HG02870 (cell line): ENCODE measurements at regions not wholly inside any gene's neighbourhood (a gene's known extent, or its start where the extent isn't known, plus 50 kb on each side); places are given as distances from the start of the nearest gene placed in this dataset.

Experiments used
- ATAC-seq: cut with Tn5 transposase; IDR thresholded peaks from one replicate; pipeline ENCODE4 v1.9.1; 2021; ENCODE audit warnings: mild to moderate bottlenecking, moderate library complexity; ENCODE audit not compliant: unreplicated experiment

GRCh38 chr17:36861531-36861930 is 75.7 kb upstream of the LHX1 start:
- no peak for ATAC-seq

- no peak for ATAC-seq
Measured at GRCh38 chr17:36862116-36862920, 75.0 kb upstream of the LHX1 start.

- ATAC-seq, result no peak
Measured at GRCh38 chr17:36863131-36863530, 74.1 kb upstream of the LHX1 start.

- ATAC-seq, result no peak
Measured at GRCh38 chr17:36863676-36864612, 73.3 kb upstream of the LHX1 start.

GRCh38 chr17:36864827-36865430 is 72.3 kb upstream of the LHX1 start:
- no peak for ATAC-seq

GRCh38 chr17:36867716-36868341 is 69.4 kb upstream of the LHX1 start:
- no peak for ATAC-seq

GRCh38 chr17:36868777-36869176 is 68.5 kb upstream of the LHX1 start:
- no peak for ATAC-seq

- no peak for ATAC-seq
Measured at GRCh38 chr17:36869441-36869840, 67.8 kb upstream of the LHX1 start.

GRCh38 chr17:36869856-36870719 is 67.2 kb upstream of the LHX1 start:
- no peak for ATAC-seq

GRCh38 chr17:36870720-36870999 is 66.6 kb upstream of the LHX1 start:
- no peak for ATAC-seq

- no peak for ATAC-seq
Measured at GRCh38 chr17:36875698-36876293, 61.5 kb upstream of the LHX1 start.

- no peak for ATAC-seq
Measured at GRCh38 chr17:36876966-36877365, 60.3 kb upstream of the LHX1 start.

GRCh38 chr17:36877771-36878170 is 59.5 kb upstream of the LHX1 start:
- ATAC-seq, result no peak

GRCh38 chr17:36878216-36878615 is 59.1 kb upstream of the LHX1 start:
- ATAC-seq, result no peak

GRCh38 chr17:36879027-36879426 is 58.2 kb upstream of the LHX1 start:
- no peak for ATAC-seq

- ATAC-seq, result no peak
Measured at GRCh38 chr17:36879624-36880131, 57.6 kb upstream of the LHX1 start.

- ATAC-seq, result no peak
Measured at GRCh38 chr17:36880268-36880905, 56.9 kb upstream of the LHX1 start.

GRCh38 chr17:36881323-36881722 is 56.0 kb upstream of the LHX1 start:
- no peak for ATAC-seq

GRCh38 chr17:36884495-36885152 is 52.7 kb upstream of the LHX1 start:
- no peak for ATAC-seq
